Posterior vena cava (tissue), 2 donors: ENCODE measurements at regions not wholly inside any gene's neighbourhood (a gene's known extent, or its start where the extent isn't known, plus 50 kb on each side); places are given as distances from the start of the nearest gene placed in this dataset.
"Not testable (repeated sequence)": the region's sequence is repeated elsewhere in the genome, so short reads cannot be mapped to it uniquely, and the experiment has no call there.

Experiments
- DNase-seq: peaks from one replicate; pipeline ENCODE4 v3.0.0-alpha.2; 2020; ENCODE audit warnings: low spot score
- intact Hi-C, 2 donors: fragments of 100-400 bp; cut with DNase I; formaldehyde crosslinking; loops; one replicate each; pipeline versions ENCODE4 v1.14.1 to v1.14.2; 2022 to 2023
- donor health status: DM: yes; HTN: yes; CAD: no.
- donor health status: DM: yes; HTN: yes; CAD: no.

GRCh38 chr1:83238654-83239053 lies 760.3 kb downstream of the TTLL7 start:
- DNase-seq, intact Hi-C loops: not testable (repeated sequence)

- DNase-seq, intact Hi-C loops: not testable (repeated sequence)
These were observed 779.1 kb downstream of the TTLL7 start for GRCh38 chr1:83219788-83220187.

GRCh38 chr1:83218036-83218716 lies 780.8 kb downstream of the TTLL7 start:
- intact Hi-C loops, DNase-seq: not testable (repeated sequence)

GRCh38 chr1:83214317-83214716 lies 784.6 kb downstream of the TTLL7 start:
- intact Hi-C loops, DNase-seq: not testable (repeated sequence)

GRCh38 chr1:83213648-83214047 lies 785.3 kb downstream of the TTLL7 start:
- DNase-seq, intact Hi-C loops: not testable (repeated sequence)

GRCh38 chr1:83212033-83212432 lies 786.9 kb downstream of the TTLL7 start:
- intact Hi-C loops: not testable (repeated sequence)

GRCh38 chr1:83208540-83208939 lies 790.4 kb downstream of the TTLL7 start:
- DNase-seq, intact Hi-C loops: not testable (repeated sequence)

More at GRCh38 chr1:83212033-83212432, 786.9 kb downstream of the TTLL7 start:
- DNase-seq: not testable (repeated sequence)

- DNase-seq, intact Hi-C loops: not testable (repeated sequence)
These were observed 804.3 kb downstream of the TTLL7 start for GRCh38 chr1:83194610-83195009.

GRCh38 chr1:83182033-83182728 lies 816.8 kb downstream of the TTLL7 start:
- DNase-seq, intact Hi-C loops: not testable (repeated sequence)

- DNase-seq, intact Hi-C loops: not testable (repeated sequence)
These were observed 818.3 kb downstream of the TTLL7 start for GRCh38 chr1:83180621-83181020.

- DNase-seq, intact Hi-C loops: not testable (repeated sequence)
These were observed 831.3 kb downstream of the TTLL7 start for GRCh38 chr1:83167634-83168033.

- DNase-seq, intact Hi-C loops: not testable (repeated sequence)
These were observed 835.0 kb downstream of the TTLL7 start for GRCh38 chr1:83163879-83164475.

- DNase-seq, intact Hi-C loops: not testable (repeated sequence)
These were observed 840.0 kb downstream of the TTLL7 start for GRCh38 chr1:83158924-83159323.

GRCh38 chr1:83154306-83154705 lies 844.6 kb downstream of the TTLL7 start:
- DNase-seq, intact Hi-C loops: not testable (repeated sequence)

GRCh38 chr1:83151167-83151898 lies 847.6 kb downstream of the TTLL7 start:
- intact Hi-C loops: not testable (repeated sequence)
- peak; percentile 85 for DNase-seq

GRCh38 chr1:83150479-83150878 lies 848.5 kb downstream of the TTLL7 start:
- DNase-seq, intact Hi-C loops: not testable (repeated sequence)

- intact Hi-C loops, DNase-seq: not testable (repeated sequence)
These were observed 853.1 kb downstream of the TTLL7 start for GRCh38 chr1:83145820-83146219.

- DNase-seq: peak; percentile 57
- intact Hi-C loops: not testable (repeated sequence)
These were observed 856.1 kb downstream of the TTLL7 start for GRCh38 chr1:83142802-83143201.

- DNase-seq, intact Hi-C loops: not testable (repeated sequence)
These were observed 863.3 kb downstream of the TTLL7 start for GRCh38 chr1:83135524-83136157.
